Heart left ventricle (tissue), 16 donors: ENCODE measurements at regions not wholly inside any gene's neighbourhood (a gene's known extent, or its start where the extent isn't known, plus 50 kb on each side); places are given as distances from the start of the nearest gene placed in this dataset.

Source experiments
- ATAC-seq, 4 donors: fragments of 200-7000 bp; cut with Tn5 transposase; one replicate each; pipeline ENCODE4 v1.9.1; 2020 to 2022; ENCODE audit warnings: moderate library complexity in 4 of 4, mild to moderate bottlenecking in 3 of 4, moderate number of reproducible peaks in 1 of 4
- DNase-seq, 5 donors: peaks; one replicate each; pipeline ENCODE4 v3.0.0-alpha.2; 2020
- H3K27ac ChIP-seq, 12 donors: fragments of 200-600 bp; sonication (generic) in 4 of 12; one replicate each; pipeline versions ENCODE4 v1.5.0 to v1.8.0; 2016 to 2022; ENCODE audit warnings: mild to moderate bottlenecking in 2 of 12
- H3K27me3 ChIP-seq, 9 donors: fragments of 200-600 bp; sonication (generic) in 2 of 9; one replicate each; pipeline versions ENCODE4 v1.5.1 to v1.8.0; 2016 to 2022; ENCODE audit warnings: mild to moderate bottlenecking in 3 of 9
- H3K36me3 ChIP-seq, 9 donors: fragments of 200-600 bp; sonication (generic) in 2 of 9; one replicate each; pipeline versions ENCODE4 v1.5.0 to v1.8.0; 2018 to 2022; ENCODE audit warnings: mild to moderate bottlenecking in 2 of 9
- H3K4me1 ChIP-seq, 12 donors: fragments of 200-600 bp; sonication (generic) in 4 of 12; one replicate each; pipeline versions ENCODE4 v1.5.0 to v1.8.0; 2016 to 2022; ENCODE audit warnings: mild to moderate bottlenecking in 3 of 12
- H3K4me3 ChIP-seq, 12 donors: fragments of 200-600 bp; sonication (generic) in 4 of 12; one replicate each; pipeline versions ENCODE4 v1.5.0 to v1.8.0; 2017 to 2022; ENCODE audit warnings: mild to moderate bottlenecking in 9 of 12, moderate library complexity in 4 of 12
- H3K9me3 ChIP-seq, 12 donors: fragments of 200-600 bp; sonication (generic) in 4 of 12; one replicate each; pipeline versions ENCODE4 v1.5.0 to v1.8.0; 2016 to 2022; ENCODE audit warnings: mild to moderate bottlenecking in 1 of 12
- POLR2A ChIP-seq, 2 donors: fragments of 450-650 bp; IDR thresholded peaks; one replicate each; pipeline ENCODE4 v1.6.1; 2017; ENCODE audit warnings: antibody characterized with exemption in 2 of 2, mild to moderate bottlenecking in 2 of 2, moderate library complexity in 2 of 2
- WGBS, 4 donors: extraction: QIAGEN DNeasy Blood & Tissue Kit in 2 of 4; methylation state at CpG; one replicate each; pipeline versions ENCODE4 v1.1.5 to v1.1.7; 2013 to 2018; 5-methylcytosine and 5-hydroxymethylcytosine counted together
- intact Hi-C, 10 donors: fragments of 100-400 bp; cut with DNase I; formaldehyde crosslinking; loops; one replicate each; pipeline versions ENCODE4 v1.11.1 to v1.14.2; 2022
- TF ChIP-seq, protein P1 (sequence below), 12 donors: fragments of 200-600 bp; sonication (generic) in 4 of 12; IDR thresholded peaks; one replicate each; pipeline versions ENCODE4 v1.5.0 to v1.8.0; 2018 to 2022; ENCODE audit warnings: antibody characterized with exemption in 12 of 12, mild to moderate bottlenecking in 5 of 12
- donor health status: ischemic (EF 13 %, LVEDD 7.1; RV severe dilation, severe dysfunction).
- donor health status: healthy with polysubstance abuse.
- donor health status: DM: no; HTN: yes; CAD: no.
- donor health status: DM: no; HTN: no; CAD: no.
- donor health status: ischemic (EF 25% LVEDD 6.9; RV normal size, moderate dysfunction).
- donor health status: ischemic (EF 25% LVEDD 5.7; RV mildly dilated, moderate dysfunction).
- donor health status: healthy.
- donor health status: DM: yes; HTN: yes; CAD: no.
- donor health status: ischemic (EF 35%, LVEDD 5.7; RV mildly dilated, moderate dysfunction).
- donor health status: nonischemic (EF 11% LVEDD 7.7; RV severe dilation, severe dysfunction).
- donor health status: DM: yes; HTN: yes; CAD: no.
- donor health status: PGD.
- donor health status: ischemic (EF 29% LVEDD 5.4; RV normal size, mild dysfunction).
- donor health status: nonischemic (EF 23%, LVEDD 6.1; RV moderate dilation, normal function).

DNA sequence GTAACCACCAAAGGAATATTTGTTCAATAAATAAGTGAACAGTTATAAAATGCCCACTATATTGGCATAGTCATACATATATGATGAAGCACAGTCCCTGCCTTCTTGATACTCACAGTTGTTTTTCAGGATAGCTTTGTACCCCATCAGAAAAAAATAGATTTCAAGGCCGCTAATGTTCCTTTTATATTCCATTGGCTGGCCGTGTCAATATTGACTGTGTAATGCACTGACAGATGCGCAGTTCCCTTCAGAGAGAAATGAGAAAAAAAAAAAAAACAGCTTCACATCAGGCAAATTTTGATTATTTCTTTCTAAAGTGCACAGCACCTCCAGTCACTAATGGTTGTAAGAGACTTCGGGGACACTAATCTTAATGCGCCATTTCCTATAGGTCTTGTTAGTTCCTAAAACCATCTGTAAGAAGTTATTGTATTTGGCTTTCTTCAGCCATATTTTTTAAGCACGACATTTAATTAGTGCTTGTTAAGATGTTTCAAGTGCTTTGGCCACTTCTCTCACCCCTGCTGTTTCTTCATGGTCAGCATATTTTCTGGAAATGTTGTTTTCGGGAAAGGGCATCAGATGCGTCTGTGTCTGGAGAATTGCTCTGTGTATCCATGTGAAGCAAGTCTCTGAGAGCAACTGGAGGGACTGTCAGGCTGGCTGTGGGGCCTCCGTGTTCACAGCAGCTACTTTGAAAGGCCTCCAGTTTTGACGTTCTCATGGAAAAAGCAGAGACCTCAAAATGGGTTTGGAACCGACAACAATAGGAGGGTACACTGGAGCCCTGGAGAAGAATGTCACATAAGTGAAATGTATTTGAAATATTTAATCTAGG is 378.3 kb downstream of the MTX2 start:
- Histone ChIP-seq H3K9me3 (no peaks in the 10 kb centered on the region), H3K27ac (no peak overlapping the region), H3K27me3 (peaks cover 0 to 74% (median 28%) of the 10 kb centered on the region in 9 donors), H3K4me3 (no peak overlapping the region), H3K36me3 (no peaks in the 10 kb centered on the region), H3K4me1 (no peaks in the 10 kb centered on the region)
- 90 to 95% (median 91%) methylated on average over 11 of the region's 11 CpGs for WGBS, 4 donors
- no peak for DNase-seq
- ATAC-seq = no peak
- intact Hi-C loops = loop anchor here in 3 of 10 donors (5.0 to 10.0 kb wide), 3 partner anchors 193 to 520 kb away; partner anchors contain the start of gene HOXD8 (in 1 of the 3)
- no peak for TF ChIP-seq POLR2A (IDR thresholded peaks at IDR 0.05)
- TF ChIP-seq, protein P1, sequence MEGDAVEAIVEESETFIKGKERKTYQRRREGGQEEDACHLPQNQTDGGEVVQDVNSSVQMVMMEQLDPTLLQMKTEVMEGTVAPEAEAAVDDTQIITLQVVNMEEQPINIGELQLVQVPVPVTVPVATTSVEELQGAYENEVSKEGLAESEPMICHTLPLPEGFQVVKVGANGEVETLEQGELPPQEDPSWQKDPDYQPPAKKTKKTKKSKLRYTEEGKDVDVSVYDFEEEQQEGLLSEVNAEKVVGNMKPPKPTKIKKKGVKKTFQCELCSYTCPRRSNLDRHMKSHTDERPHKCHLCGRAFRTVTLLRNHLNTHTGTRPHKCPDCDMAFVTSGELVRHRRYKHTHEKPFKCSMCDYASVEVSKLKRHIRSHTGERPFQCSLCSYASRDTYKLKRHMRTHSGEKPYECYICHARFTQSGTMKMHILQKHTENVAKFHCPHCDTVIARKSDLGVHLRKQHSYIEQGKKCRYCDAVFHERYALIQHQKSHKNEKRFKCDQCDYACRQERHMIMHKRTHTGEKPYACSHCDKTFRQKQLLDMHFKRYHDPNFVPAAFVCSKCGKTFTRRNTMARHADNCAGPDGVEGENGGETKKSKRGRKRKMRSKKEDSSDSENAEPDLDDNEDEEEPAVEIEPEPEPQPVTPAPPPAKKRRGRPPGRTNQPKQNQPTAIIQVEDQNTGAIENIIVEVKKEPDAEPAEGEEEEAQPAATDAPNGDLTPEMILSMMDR (IDR thresholded peaks at IDR 0.05) = no peak

DNA sequence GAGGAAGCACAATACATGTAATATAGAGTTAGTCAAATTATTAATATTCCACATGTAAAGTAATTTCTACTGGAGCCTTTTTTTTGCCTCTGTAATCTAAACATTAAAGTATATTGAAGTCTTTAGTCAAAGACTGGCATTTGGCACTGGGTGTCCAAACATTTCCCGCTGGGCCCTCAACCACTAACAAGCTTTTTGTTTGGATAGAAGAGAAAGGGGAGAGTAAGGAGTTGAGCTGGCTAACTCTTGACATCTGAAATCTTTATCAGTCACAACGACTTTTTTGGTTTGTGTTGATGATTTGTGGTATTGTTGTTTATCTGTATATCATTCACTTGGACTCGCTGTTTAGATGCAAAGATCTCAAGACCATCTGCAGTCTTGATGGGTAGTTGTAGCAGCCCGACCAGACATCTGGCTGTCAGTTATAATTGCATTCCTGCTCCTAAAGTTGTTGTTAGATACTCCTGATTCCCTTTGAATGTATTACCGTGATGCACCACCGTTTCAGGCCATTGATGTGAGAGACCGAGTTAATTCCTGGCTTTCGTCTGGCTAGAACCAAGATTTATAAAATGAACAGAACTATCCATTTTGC is 379.6 kb downstream of the MTX2 start:
- no peak overlapping the region for H3K27ac ChIP-seq
- DNase-seq = no peak
- H3K4me3 ChIP-seq = no peak overlapping the region
- WGBS, 4 donors = 79 to 83% (median 82%) methylated on average over 8 of the region's 8 CpGs
- TF ChIP-seq, protein P1 (IDR thresholded peaks at IDR 0.05) = no peak
- TF ChIP-seq POLR2A (IDR thresholded peaks at IDR 0.05) = no peak
- peaks cover 0 to 61% (median 25%) of the 10 kb centered on the region in 9 donors for H3K27me3 ChIP-seq
- H3K36me3 ChIP-seq = no peaks in the 10 kb centered on the region
- no peak for ATAC-seq
- no peaks in the 10 kb centered on the region for H3K9me3 ChIP-seq
- H3K4me1 ChIP-seq = peaks cover 0 to 3% (median 0%) of the 10 kb centered on the region in 12 donors
- intact Hi-C loops = loop anchor here in 3 of 10 donors (5.0 to 10.0 kb wide), 3 partner anchors 194 to 521 kb away; partner anchors contain the start of gene HOXD8 (in 1 of the 3)

GRCh38 chr2:176650104-176650837 is 381.0 kb downstream of the MTX2 start:
- TF ChIP-seq, protein P1 (IDR thresholded peaks at IDR 0.05) = no peak
- no peak for TF ChIP-seq POLR2A (IDR thresholded peaks at IDR 0.05)
- Histone ChIP-seq H3K4me1 (peaks cover 0 to 8% (median 0%) of the 10 kb centered on the region in 12 donors), H3K27ac (no peak overlapping the region), H3K27me3 (peaks cover 0 to 48% (median 16%) of the 10 kb centered on the region in 9 donors), H3K36me3 (no peaks in the 10 kb centered on the region), H3K4me3 (no peak overlapping the region), H3K9me3 (no peaks in the 10 kb centered on the region)
- no peak for DNase-seq
- WGBS, 4 donors = 86 to 89% (median 88%) methylated on average over 4 of the region's 4 CpGs
- intact Hi-C loops = loop anchor here in 9 of 10 donors (5.0 to 10.0 kb wide), 6 partner anchors 162 to 523 kb away; partner anchors contain the start of gene HOXD8 (in 3 of the 9)
- no peak for ATAC-seq
